Keratinocyte (primary cell): ENCODE measurements at regions not wholly inside any gene's neighbourhood (a gene's known extent, or its start where the extent isn't known, plus 50 kb on each side); places are given as distances from the start of the nearest gene placed in this dataset.

Experiments
- EZH2 ChIP-seq: IDR thresholded peaks from one replicate; pipeline ENCODE4 v1.6.1; 2012; ENCODE audit warnings: inconsistent platforms, mild to moderate bottlenecking, low read length, moderate library complexity
- TF ChIP-seq, protein P1 (sequence below), 3 experiments: IDR thresholded peaks in 1 of 3; conservative IDR thresholded peaks in 1 of 3; optimal IDR thresholded peaks in 1 of 3; 2 replicates in 2 of 3; 3 replicates in 1 of 3; pipeline versions ENCODE3 to v1.5.1; 2011; ENCODE audit warnings: low read length in 3 of 3, mild to moderate bottlenecking in 3 of 3, moderate library complexity in 2 of 3, control low read depth in 1 of 3, inconsistent platforms in 1 of 3; ENCODE audit not compliant: insufficient read depth in 2 of 3; ENCODE audit errors: extremely low read depth in 1 of 3

DNA sequence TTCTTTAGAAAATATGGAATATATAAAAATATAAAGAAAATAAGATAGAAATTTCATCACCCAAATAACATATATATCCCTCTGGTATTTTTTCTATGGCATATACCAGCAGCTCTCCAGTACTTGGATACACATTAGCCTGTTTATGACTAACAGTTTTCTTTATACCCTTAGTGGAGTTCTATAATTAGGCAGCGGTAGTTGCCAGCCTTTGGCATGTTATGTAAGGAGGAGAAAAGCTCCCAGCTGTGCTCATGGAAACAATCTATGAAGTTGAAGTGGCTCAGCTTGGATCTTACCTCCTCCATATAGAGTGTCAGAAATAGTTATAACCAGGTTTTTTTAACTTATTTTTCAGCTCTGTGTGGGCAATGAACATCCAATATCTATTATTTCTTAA is 1636.8 kb downstream of the AMY1C start:
- TF ChIP-seq, protein P1, sequence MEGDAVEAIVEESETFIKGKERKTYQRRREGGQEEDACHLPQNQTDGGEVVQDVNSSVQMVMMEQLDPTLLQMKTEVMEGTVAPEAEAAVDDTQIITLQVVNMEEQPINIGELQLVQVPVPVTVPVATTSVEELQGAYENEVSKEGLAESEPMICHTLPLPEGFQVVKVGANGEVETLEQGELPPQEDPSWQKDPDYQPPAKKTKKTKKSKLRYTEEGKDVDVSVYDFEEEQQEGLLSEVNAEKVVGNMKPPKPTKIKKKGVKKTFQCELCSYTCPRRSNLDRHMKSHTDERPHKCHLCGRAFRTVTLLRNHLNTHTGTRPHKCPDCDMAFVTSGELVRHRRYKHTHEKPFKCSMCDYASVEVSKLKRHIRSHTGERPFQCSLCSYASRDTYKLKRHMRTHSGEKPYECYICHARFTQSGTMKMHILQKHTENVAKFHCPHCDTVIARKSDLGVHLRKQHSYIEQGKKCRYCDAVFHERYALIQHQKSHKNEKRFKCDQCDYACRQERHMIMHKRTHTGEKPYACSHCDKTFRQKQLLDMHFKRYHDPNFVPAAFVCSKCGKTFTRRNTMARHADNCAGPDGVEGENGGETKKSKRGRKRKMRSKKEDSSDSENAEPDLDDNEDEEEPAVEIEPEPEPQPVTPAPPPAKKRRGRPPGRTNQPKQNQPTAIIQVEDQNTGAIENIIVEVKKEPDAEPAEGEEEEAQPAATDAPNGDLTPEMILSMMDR (optimal IDR thresholded peaks at IDR 0.05 in 1 of 3, IDR thresholded peaks at IDR 0.05 in 1 of 3, conservative IDR thresholded peaks at IDR 0.05 in 1 of 3; ENCODE audit: extremely low read depth in 1 of 3, insufficient read depth in 2 of 3, low read length in 3 of 3): no peak
- TF ChIP-seq EZH2: no peak
